B cell (primary cell): ENCODE measurements at regions not wholly inside any gene's neighbourhood (a gene's known extent, or its start where the extent isn't known, plus 50 kb on each side); places are given as distances from the start of the nearest gene placed in this dataset.

ENCODE experiments used
- EZH2 ChIP-seq: IDR thresholded peaks from 2 replicates; pipeline ENCODE4 v1.6.1; 2012; ENCODE audit warnings: borderline replicate concordance, low read depth, mild to moderate bottlenecking, moderate library complexity, low read length; ENCODE audit not compliant: insufficient read depth, poor library complexity, severe bottlenecking
- TF ChIP-seq, protein P1 (sequence below): fragments of 200-600 bp; IDR thresholded peaks from one replicate; pipeline ENCODE4 v1.8.0; 2022; ENCODE audit warnings: antibody characterized with exemption, mild to moderate bottlenecking

DNA sequence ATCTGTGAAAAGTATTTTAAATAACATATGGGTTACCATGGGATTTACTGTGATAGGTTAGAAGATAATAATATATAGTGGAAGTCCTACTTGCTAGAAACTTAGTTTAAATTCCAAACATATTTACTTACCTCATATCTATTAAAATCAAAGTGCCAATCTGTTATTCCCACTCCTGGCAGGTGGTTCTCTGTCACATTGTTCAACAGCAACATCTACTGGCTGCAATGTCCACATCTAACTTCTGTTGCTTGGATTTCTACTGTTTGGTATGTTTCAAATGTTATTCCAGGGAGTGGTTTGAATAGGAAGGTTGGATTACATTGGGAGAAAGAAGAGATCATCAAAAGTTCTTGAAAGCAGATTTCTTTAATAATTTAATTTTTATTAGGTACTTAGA is 122.5 kb upstream of the NCAM2 start:
- TF ChIP-seq, protein P1, sequence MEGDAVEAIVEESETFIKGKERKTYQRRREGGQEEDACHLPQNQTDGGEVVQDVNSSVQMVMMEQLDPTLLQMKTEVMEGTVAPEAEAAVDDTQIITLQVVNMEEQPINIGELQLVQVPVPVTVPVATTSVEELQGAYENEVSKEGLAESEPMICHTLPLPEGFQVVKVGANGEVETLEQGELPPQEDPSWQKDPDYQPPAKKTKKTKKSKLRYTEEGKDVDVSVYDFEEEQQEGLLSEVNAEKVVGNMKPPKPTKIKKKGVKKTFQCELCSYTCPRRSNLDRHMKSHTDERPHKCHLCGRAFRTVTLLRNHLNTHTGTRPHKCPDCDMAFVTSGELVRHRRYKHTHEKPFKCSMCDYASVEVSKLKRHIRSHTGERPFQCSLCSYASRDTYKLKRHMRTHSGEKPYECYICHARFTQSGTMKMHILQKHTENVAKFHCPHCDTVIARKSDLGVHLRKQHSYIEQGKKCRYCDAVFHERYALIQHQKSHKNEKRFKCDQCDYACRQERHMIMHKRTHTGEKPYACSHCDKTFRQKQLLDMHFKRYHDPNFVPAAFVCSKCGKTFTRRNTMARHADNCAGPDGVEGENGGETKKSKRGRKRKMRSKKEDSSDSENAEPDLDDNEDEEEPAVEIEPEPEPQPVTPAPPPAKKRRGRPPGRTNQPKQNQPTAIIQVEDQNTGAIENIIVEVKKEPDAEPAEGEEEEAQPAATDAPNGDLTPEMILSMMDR = no peak
- TF ChIP-seq EZH2 = no peak
